ENCODE measurements at regions not wholly inside any gene's neighbourhood (a gene's known extent, or its start where the extent isn't known, plus 50 kb on each side); places are given as distances from the start of the nearest gene placed in this dataset.

- Histone ChIP-seq H3F3A (ENCODE audit: insufficient read depth, low read length, poor library complexity, severe bottlenecking) (no peaks in the 10 kb centered on the region), H2AFZ (ENCODE audit: low read depth, low read length) (no peak overlapping the region), H3K27ac (ENCODE audit: low read length) (no peak overlapping the region), H3K79me2 (replicated peaks; ENCODE audit: insufficient read depth, low read length) (no peaks in the 10 kb centered on the region), H3K9me2 (ENCODE audit: insufficient read depth, low read length) (no peaks in the 10 kb centered on the region), H3K36me3 (ENCODE audit: insufficient read depth, low read length) (no peaks in the 10 kb centered on the region), H3K4me3 (ENCODE audit: low read length) (no peak overlapping the region), H3K4me2 (ENCODE audit: low read length) (no peak overlapping the region), H4K20me1 (ENCODE audit: insufficient read depth) (no peaks in the 10 kb centered on the region), H3K9me3 (ENCODE audit: low read length) (no peaks in the 10 kb centered on the region), H3K9ac (ENCODE audit: low read length) (no peak overlapping the region), H3K27me3 (ENCODE audit: insufficient read depth, low read depth, low read length) (no peaks in the 10 kb centered on the region)
- no peak for TF ChIP-seq EZH2 (IDR thresholded peaks at IDR 0.05; ENCODE audit: borderline replicate concordance, insufficient read depth, low read length, poor library complexity, severe bottlenecking)
- TF ChIP-seq REST (IDR thresholded peaks at IDR 0.05; ENCODE audit: borderline replicate concordance) = peak; percentile 99
- peak; percentile 61 for TF ChIP-seq EP300 (conservative IDR thresholded peaks at IDR 0.05; ENCODE audit: poor library complexity, severe bottlenecking)
- no peak for TF ChIP-seq MXI1 (conservative IDR thresholded peaks at IDR 0.05; ENCODE audit: poor library complexity, severe bottlenecking)
- peak; percentile 53 for TF ChIP-seq POLR2AphosphoS5 (IDR thresholded peaks at IDR 0.05)
These were observed 1149.1 kb upstream of the CDH8 start for GRCh38 chr16:63185235-63185780.

GRCh38 chr16:63183743-63184142 lies 1147.5 kb upstream of the CDH8 start:
- TF ChIP-seq MXI1 (conservative IDR thresholded peaks at IDR 0.05; ENCODE audit: poor library complexity, severe bottlenecking) (no peak), RAD21 (conservative IDR thresholded peaks at IDR 0.05) (no peak), SMC3 (conservative IDR thresholded peaks at IDR 0.05; ENCODE audit: poor library complexity) (no peak), CTCF (IDR thresholded peaks at IDR 0.05; ENCODE audit: poor library complexity, severe bottlenecking) (no peak), EZH2 (IDR thresholded peaks at IDR 0.05; ENCODE audit: borderline replicate concordance, insufficient read depth, low read length, poor library complexity, severe bottlenecking) (no peak), TAF1 (IDR thresholded peaks at IDR 0.05; ENCODE audit: low read depth) (no peak), REST (IDR thresholded peaks at IDR 0.05; ENCODE audit: borderline replicate concordance) (no peak), POLR2AphosphoS5 (IDR thresholded peaks at IDR 0.05) (no peak), EP300 (conservative IDR thresholded peaks at IDR 0.05; ENCODE audit: poor library complexity, severe bottlenecking) (no peak)
- no peaks in the 10 kb centered on the region for H3F3A ChIP-seq (ENCODE audit: insufficient read depth, low read length, poor library complexity, severe bottlenecking)
- H3K4me3 ChIP-seq (ENCODE audit: low read length) = no peak overlapping the region
- H3K36me3 ChIP-seq (ENCODE audit: insufficient read depth, low read length) = no peaks in the 10 kb centered on the region
- no peak overlapping the region for H3K9ac ChIP-seq (ENCODE audit: low read length)
- H3K27ac ChIP-seq (ENCODE audit: low read length) = no peak overlapping the region
- H3K27me3 ChIP-seq (ENCODE audit: insufficient read depth, low read depth, low read length) = no peaks in the 10 kb centered on the region
- H3K9me3 ChIP-seq (ENCODE audit: low read length) = no peaks in the 10 kb centered on the region
- no peaks in the 10 kb centered on the region for H4K20me1 ChIP-seq (ENCODE audit: insufficient read depth)
- no peak overlapping the region for H3K4me2 ChIP-seq (ENCODE audit: low read length)
- no peak overlapping the region for H2AFZ ChIP-seq (ENCODE audit: low read depth, low read length)
- no peaks in the 10 kb centered on the region for H3K79me2 ChIP-seq (replicated peaks; ENCODE audit: insufficient read depth, low read length)
- no peaks in the 10 kb centered on the region for H3K9me2 ChIP-seq (ENCODE audit: insufficient read depth, low read length)
